AG10803 (cell line): ENCODE measurements at regions not wholly inside any gene's neighbourhood (a gene's known extent, or its start where the extent isn't known, plus 50 kb on each side); places are given as distances from the start of the nearest gene placed in this dataset.

Source experiments
- DNase-seq: peaks from one replicate; pipeline ENCODE4 v3.0.0; 2010; ENCODE audit warnings: low read depth
- H3K4me3 ChIP-seq: 2 replicates; pipeline ENCODE4 v1.5.1; 2011; ENCODE audit warnings: mild to moderate bottlenecking, low read length, control low read depth
- CTCF ChIP-seq: conservative IDR thresholded peaks from 2 replicates; pipeline ENCODE4 v1.5.1; 2011; ENCODE audit warnings: mild to moderate bottlenecking, low read length, control low read depth, inconsistent platforms

GRCh38 chr9:82890865-82891264 is 172.1 kb downstream of the RASEF start:
- no peak overlapping the region for H3K4me3 ChIP-seq
- no peak for DNase-seq
- TF ChIP-seq CTCF, result no peak

- no peak for TF ChIP-seq CTCF
- no peak for DNase-seq
- no peak overlapping the region for H3K4me3 ChIP-seq
Observed at GRCh38 chr9:82891321-82891720, 171.6 kb downstream of the RASEF start.

GRCh38 chr9:82893549-82893948 is 169.4 kb downstream of the RASEF start:
- DNase-seq, result no peak
- no peak for TF ChIP-seq CTCF
- no peak overlapping the region for H3K4me3 ChIP-seq

- no peak for TF ChIP-seq CTCF
- H3K4me3 ChIP-seq, result no peak overlapping the region
- no peak for DNase-seq
Observed at GRCh38 chr9:82894548-82894947, 168.4 kb downstream of the RASEF start.

- DNase-seq, result no peak
- H3K4me3 ChIP-seq, result no peak overlapping the region
- TF ChIP-seq CTCF, result no peak
Observed at GRCh38 chr9:82894961-82895821, 167.8 kb downstream of the RASEF start.

- no peak for TF ChIP-seq CTCF
- DNase-seq, result no peak
- no peak overlapping the region for H3K4me3 ChIP-seq
Observed at GRCh38 chr9:82895822-82896110, 167.2 kb downstream of the RASEF start.

- no peak overlapping the region for H3K4me3 ChIP-seq
- peak; percentile 14; the same call in 1 of the 2 replicates for TF ChIP-seq CTCF
- DNase-seq, result no peak
Observed at GRCh38 chr9:82903503-82903902, 159.4 kb downstream of the RASEF start.
